GM21576 (cell line): ENCODE measurements at regions not wholly inside any gene's neighbourhood (a gene's known extent, or its start where the extent isn't known, plus 50 kb on each side); places are given as distances from the start of the nearest gene placed in this dataset.
"Not testable (repeated sequence)": the region's sequence is repeated elsewhere in the genome, so short reads cannot be mapped to it uniquely, and the experiment has no call there.

Experiments
- ATAC-seq: cut with Tn5 transposase; IDR thresholded peaks from one replicate; pipeline ENCODE4 v1.9.1; 2021; ENCODE audit warnings: mild to moderate bottlenecking, moderate library complexity; ENCODE audit not compliant: unreplicated experiment

DNA sequence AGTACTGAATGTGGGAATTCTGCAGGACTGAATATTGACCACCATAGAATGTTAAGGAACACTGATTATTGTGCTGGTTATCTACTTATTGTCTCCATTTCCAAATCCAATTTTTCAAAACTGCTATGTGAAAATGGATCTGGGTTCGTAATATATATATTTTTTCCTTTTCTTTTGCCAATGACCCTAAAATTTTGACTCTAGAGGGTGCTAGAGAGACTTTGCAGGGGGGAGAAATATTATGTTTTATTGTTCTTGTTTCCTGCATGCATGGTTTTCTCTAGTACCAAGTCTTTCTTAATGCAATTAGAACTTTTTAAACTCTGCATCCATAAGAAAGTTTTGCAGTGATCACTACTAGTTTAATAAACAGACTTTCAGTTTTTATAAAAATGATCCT lies 1256.9 kb downstream of the BRINP3 start:
- no peak for ATAC-seq

DNA sequence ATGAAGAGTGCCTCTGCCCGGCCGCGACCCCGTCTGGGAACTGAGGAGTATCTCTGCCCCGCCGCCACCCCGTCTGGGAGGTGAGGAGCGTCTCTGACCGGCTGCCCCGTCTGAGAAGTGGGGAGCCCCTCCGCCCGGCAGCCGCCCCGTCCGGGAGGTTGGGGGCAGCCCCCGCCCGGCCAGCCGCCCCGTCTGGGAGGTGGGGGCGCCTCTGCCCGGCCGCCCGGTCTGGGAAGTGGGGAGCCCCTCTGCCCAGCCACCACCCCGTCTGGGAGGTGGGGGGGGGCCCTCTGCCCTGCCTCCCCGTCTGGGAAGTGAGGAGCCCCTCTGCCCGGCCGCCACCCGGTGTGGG lies 1251.9 kb downstream of the BRINP3 start:
- ATAC-seq, result not testable (repeated sequence)

DNA sequence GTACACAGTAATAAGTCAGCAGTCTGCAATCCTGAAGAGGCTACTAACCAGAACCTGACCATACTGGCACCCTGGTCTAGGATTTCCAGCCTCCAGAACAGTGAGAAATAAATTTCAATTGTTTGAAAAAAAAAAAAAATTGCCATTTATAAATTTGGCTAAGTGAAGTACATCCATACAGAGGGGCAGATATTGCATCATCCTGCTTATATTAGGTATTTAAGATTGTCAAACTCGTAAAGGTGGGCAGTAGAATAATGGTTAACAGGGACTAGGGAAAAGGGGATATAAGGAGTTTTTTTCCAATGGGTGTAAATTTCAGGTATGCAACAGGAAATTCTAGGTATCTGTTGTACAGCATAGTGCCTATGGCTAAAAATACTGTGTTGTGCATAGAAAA lies 1250.9 kb downstream of the BRINP3 start:
- no peak for ATAC-seq

DNA sequence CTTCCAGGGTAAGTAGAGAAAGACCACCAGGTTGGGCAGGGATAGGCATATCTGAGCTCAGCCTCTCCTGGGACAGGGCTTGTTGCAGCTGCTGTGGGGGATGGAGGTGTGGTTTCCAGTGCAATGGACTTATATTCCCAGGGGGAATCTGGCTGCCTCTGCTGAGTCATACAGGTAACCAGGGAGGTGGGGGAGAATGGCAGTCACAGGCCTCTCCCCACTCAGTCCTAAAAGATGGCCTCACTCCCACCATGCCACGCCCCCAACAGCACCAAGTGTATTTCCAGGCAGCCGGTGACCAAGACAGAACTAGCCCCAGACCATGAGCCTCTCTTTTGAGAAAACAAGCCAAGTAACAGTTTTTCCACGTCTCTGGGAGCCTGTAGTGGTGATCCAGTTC lies 1240.7 kb downstream of the BRINP3 start:
- no peak for ATAC-seq

DNA sequence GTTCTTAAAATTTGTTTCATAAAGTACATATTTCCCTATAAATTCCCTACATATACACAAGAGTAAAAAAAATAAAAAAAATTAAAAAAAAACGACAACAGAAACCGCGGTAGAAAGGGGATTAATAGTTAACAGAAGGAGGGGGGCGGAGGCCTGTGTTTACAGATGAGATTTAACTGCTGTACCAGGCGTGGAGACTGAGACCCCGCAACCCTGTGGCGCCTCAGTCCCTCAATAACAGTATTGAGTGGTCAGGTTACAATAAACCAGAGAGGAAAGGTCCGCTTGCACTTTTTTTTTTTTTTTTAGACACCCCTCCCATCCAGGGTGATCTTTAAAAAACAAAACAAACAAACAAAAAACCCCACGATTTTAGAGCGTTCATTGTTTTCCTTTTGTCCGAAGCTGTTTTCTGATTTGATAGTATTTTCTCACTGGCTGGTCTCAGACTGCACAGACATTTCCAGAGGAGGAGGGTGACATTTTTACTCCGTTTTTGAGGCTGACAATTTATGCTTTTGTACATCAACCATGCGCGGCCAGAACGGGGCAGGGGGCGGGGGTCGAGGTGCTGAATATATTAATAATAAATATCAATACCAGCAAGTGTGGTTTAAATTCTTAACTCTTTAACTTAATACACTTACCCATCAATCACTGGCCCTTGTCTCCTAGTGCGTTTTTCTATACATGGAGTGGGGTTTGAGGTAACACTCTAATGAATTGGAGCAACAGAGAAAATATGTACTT lies 1223.9 kb downstream of the BRINP3 start:
- ATAC-seq, result no peak

DNA sequence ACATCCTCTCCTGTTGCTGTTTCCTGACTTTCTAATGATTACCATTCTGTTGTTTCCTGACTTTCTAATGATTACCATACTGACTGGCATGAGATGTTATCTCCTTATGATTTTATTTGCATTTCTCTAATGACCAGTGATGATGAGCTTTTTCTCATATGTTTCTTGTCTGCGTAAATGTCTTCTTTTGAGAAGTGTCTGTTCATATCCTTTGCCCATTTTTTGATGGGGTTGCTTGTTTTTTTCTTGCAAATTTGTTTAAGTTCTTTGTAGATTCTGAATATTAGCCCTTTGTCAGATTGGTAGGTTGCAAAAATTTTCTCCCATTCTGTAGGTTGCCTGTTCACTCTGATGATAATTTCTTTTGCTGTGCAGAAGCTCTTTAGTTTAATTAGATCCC lies 1216.5 kb downstream of the BRINP3 start:
- not testable (repeated sequence) for ATAC-seq

DNA sequence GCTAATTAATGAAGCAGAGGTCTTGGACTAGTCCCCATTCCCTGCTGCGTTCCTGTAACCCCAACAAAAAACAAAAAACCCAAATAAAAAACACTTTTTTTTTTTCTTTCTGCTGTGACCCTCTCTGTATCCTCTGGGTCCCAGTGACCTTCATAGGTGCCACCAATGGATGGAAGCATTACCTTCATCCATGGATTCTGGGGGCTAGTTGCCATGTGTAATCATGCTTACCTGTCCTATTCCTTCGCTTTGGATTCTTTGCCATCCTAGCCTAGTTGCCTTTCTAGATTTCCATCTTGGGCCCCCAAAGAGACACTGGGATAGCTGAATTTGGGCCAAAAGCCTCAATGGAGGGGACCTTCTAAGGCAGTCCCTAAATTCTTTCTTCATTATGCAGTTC lies 1208.7 kb downstream of the BRINP3 start:
- ATAC-seq, result no peak

DNA sequence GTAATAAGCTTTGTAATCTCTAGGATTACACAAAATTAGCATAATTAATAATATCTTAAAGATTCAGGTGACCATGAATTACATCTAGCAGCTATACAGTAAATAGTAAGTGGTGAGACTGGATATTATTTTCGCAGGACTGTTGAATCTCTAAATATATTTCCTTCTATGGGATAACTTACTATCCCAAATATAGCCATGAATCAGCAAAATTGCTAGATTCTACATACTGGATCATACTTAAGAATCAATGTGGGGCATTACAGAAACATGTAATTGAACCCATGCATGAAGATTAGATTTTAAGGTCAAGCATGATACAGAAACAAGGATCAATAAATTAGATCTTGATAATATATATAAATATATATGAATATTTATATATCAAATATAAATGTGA lies 1203.4 kb downstream of the BRINP3 start:
- no peak for ATAC-seq

DNA sequence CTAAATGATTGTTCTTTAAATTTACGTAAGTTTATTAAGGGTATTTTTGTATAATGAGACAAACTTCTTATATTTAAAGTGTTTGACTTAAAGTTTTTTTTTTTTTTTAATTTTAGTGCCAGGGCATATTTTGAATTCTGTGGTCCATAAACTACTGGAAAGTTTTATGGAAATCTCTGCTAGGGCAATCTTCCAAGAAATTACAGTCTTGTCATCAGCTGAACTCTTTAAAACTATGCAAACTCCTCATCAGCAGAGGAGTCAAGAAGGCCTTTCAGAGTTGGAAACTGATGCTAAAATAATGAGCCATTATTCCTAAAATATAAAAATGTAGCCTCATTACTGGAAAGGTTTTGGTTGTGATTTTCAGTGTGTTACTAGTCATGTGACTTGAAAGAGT lies 1201.9 kb downstream of the BRINP3 start:
- no peak for ATAC-seq

DNA sequence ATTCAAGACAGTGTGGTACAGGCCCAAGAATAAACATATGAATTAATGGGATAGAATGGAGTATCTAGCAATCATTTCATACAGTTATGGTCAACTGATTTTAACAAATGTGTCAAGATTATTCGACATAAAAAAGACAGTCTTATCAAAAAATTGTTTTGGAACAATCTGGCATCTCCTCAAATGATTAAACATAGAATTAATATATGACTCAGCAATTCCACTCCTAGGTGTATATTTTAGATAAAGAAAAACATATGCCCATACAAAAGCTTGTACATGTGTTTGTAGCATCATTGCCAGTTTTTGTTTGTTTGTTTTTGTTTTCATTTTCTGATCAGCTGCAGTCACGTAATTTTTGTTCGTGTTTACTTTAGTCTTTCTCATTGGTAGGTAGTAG lies 1188.3 kb downstream of the BRINP3 start:
- no peak for ATAC-seq

DNA sequence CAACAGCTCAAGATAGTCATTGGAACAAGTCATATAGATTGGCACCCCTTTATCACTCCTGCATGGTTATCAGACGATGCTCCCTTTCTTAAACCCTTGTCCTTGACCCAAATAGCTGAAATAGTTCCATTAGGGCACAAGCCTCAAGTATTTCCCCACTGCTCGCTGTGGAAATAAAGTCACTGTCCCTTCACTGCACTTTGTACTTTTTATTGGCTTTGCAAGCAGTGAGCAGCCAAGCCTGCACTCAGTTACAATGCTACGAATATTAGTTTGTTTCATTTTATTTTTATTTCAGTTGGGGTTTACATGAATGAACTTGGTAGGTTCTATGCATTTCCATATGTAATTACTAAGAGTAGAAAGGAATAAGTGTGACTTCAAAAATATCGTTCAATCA lies 1176.4 kb downstream of the BRINP3 start:
- ATAC-seq, result no peak

DNA sequence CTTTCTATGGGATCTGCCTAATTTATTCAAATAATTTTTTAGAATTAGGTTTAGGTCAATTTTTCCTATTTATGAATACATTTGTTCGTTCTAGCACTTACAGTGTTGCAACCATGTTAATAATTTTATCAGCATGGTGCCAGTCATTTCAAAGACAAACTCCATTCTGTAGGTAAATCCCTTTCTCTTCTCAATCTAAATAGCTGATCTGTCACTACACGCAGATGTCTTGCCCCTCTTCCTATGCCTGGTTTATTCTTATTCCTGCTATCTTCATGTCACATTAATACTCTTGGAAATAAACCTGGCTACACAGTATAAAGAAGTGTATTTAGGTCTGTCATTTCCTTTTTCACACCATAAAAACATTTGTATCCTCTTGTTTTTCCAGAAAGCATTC lies 1172.4 kb downstream of the BRINP3 start:
- no peak for ATAC-seq

DNA sequence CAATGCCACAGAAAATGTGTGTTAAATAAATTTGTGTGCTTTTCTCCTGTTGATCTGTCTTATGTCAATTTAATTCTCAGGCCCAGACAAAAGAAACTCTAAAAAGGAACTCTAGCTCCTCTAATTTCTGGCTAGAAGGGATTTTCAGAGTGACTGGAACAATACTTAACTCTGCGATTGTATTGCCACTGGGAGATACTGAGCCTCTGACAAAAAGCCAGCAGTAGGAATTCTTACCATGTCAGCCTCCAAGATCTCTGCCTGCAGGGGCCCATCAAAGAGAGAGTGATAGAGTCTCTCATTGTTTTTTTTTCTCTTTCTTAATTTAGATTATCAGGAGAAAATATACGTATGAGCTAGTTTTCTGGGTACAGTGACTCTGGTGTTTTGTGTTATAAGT lies 1165.7 kb downstream of the BRINP3 start:
- no peak for ATAC-seq

DNA sequence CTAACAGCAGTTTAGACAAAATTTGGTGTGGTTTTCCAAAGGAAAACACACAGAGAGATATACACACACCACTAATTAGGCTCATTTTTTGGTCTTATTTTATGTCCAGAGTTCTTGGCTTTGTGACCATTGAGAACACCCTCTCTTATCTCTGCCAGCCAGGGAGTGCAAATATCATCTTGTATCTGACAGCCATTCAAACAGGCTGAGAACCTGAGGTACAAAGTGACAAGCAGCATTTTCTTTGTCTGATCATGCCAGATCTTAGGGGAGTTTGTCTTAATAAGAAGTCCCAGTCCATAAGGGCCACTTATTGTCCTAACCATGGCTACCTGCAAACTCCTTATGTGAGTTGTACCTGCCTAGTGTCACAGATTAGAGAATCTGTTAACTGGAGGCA lies 1165.2 kb downstream of the BRINP3 start:
- ATAC-seq, result no peak

DNA sequence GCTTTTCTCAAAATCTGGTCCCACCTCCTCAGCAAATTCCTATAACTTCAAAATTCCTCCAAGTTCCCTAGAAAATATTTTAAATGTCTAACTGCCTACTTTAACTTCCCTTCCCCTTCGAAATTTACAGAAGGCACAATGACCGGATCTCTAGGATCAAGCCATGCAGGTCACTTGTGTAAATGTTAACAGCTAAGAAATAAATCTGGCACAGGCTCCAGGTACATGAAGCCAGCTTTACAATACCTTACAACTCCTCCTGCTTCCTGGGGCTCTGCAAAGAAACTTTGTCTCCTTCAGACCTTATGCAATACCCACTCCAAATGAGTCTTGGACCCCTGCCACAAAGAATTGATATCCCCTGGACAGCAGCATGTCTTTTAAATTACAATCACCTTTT lies 1164.2 kb downstream of the BRINP3 start:
- no peak for ATAC-seq

DNA sequence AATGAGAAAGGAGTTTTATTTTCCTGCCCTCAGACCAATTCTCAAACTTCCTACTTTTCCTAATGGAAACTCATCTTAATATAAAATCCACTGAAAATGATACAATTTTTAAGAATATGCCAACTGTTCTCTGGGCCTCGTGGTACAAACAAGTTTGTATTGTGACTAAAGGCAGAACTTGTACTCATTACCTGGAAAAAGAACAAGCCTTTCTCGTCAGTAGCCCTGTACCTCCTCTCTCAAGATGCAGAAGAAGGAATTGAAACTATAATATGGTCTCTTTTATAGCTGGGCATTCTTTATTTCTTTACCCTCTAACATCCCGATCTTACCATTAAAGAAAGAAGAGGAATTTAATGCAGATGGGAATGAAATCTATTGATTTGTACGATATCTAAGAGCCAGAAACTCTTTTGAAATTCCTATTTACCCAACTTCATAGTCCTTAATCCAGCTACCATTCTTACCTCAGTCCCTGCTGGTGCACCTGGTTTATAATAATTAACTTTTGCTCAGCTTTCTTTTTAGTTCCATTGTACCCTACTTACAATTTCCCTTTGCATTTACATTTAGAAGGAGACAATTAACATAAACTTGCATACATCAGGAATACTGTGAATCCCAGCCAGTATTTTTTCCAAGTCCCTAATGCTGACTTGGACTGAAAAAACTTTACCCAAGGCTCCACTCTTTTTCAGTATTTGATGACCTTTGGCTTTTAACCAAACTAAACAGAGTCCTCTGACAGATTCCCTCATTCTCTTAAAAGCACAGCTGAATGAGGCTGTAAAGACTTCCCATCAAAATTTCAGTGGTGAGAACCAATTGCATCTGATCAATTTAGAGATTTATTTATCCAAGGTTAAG lies 1162.4 kb downstream of the BRINP3 start:
- no peak for ATAC-seq

DNA sequence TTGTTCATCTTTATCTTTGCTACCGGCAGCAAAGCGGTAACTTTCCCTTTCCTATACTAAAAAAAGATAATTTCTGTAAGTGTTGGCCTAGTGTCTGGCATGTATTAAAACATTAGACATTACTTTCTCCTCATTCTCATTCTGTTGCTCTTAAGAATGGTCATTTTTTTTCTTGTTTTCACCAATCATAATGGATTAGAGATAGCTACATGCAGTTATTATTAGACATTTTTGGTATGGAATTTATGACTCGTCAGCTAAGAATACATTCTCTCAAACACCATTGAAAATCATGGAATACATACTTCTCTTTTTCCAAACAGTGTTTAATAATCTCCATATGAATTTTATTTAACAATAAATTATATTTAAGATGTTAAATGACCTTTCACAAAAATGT lies 1154.6 kb downstream of the BRINP3 start:
- no peak for ATAC-seq

DNA sequence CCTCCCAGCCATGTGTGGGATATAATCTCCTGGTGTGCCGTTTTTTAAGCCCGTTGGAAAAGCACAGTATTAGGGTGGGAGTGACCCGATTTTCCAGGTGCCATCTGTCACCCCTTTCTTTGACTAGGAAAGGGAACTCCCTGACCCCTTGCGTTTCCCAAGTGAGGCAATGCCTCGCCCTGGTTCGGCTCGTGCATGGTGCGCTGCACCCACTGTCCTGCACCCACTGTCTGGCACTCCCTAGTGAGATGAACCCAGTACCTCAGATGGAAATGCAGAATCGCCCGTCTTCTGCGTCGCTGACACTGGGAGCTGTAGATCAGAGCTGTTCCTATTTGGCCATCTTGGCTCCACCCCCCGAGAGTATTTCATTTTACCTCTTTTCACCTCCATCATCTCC lies 1146.6 kb downstream of the BRINP3 start:
- ATAC-seq, result not testable (repeated sequence)

DNA sequence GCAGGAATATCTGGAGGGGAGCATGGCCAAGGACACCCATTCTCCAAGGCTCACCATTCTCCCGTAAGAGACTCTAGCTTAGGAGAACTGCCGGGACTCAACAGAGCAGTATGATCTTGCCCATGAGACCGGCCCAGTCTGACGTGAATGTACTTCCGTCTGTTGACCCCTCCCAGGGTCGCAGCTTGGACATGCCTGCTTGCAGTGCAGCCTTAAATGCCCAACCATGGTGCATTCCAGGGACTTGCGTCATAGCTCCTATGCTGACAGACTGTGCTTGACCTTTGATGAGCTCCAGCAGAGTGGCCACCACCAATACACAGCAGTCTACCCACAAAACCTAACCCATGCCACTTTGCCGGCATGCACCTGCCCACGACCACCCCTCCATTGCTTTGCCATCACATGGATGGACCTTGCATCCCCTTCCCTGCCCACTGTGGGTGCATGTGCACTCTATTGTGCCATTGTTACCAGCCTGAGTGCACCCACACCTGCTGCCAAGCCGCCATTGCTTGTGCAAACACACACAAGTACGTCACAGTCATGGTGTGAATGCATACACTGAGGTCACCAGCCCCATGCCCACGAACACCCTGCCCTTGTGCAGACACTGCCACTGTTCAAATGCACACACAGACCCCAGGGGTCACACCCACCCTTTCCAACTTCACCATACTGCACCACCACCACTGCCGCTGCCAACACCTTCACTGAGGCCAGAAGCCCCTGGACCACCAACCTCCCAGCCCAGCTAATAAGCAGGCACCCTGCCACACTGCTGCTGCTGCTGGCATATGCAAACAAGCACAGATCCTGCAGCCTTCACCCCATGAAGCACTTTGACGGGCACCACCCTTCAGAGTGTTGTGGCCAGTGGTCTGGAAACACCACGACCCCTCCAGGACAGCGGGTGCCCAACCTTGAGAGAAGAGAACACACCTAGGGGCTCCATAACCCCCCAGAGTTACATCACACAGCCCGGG lies 1141.3 kb downstream of the BRINP3 start:
- no peak for ATAC-seq

DNA sequence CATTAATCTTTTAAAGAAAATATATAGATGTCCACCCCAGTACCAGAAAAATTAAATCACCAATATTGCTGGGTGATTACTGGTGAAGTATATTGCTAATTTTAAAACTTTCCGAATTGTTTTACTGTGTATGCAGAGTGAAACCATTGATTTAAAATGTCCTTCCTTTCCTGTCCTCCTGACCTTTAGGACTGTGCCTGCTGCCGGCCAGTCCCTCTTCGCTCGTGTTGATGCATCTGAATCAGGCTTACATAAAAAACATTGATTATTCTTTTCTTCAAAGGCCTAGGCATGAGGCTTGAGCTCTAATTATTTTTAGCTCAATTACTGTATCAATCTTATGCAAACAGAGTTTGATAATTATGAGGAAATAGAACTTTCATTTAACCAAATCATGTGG lies 1128.1 kb downstream of the BRINP3 start:
- ATAC-seq, result no peak

DNA sequence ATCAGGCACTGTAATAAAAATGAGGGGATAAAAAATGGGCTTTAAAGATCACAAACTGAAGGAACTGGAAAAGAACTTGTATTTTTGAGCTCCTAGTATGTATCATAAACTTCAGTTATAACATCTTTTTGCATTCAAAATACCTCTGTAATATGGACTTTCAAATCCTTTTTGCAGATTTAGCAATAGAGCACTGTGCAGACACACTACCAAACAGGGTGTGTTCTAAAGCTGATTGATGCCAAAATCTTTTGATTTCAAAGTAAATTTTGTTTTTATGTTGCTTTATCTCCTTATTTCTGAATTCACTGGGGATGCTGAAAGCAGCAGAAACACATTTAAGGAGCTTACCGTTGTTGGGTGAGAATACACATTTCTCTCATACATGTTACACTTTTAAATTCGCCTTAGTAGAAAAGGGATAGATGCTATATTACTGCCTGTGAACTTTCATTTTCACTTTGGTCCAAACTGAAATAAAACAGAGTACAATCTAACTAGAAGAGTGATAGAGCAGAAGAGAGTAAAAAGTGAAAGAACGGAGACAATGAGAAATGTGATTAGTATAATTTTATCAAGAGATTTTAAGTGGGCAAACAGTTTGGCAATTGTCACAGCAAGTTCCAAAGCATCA lies 1126.6 kb downstream of the BRINP3 start:
- no peak for ATAC-seq
